HL-60 (cell line): ENCODE measurements at regions not wholly inside any gene's neighbourhood (a gene's known extent, or its start where the extent isn't known, plus 50 kb on each side); places are given as distances from the start of the nearest gene placed in this dataset.

Source experiments
- DNase-seq, 2 experiments: peaks; one replicate each; pipeline ENCODE4 v3.0.0-alpha.2; 2010 to 2020; ENCODE audit warnings: low read depth in 1 of 2, low spot score in 1 of 2
- H3K27ac ChIP-seq: fragments of 250-450 bp; sonication (Bioruptor Pico); replicated peaks from 2 replicates; pipeline ENCODE4 v1.5.1; 2020; ENCODE audit warnings: mild to moderate bottlenecking, moderate library complexity
- H3K27me3 ChIP-seq: fragments of 250-450 bp; sonication (Bioruptor Pico); 2 replicates; pipeline ENCODE4 v1.5.1; 2021; ENCODE audit warnings: mild to moderate bottlenecking, moderate library complexity; ENCODE audit not compliant: insufficient read depth, poor library complexity, severe bottlenecking
- H3K4me3 ChIP-seq: replicated peaks from 2 replicates; pipeline ENCODE4 v1.5.1; 2011; ENCODE audit warnings: mild to moderate bottlenecking, control low read depth, low read length; ENCODE audit not compliant: insufficient read depth
- CTCF ChIP-seq: IDR thresholded peaks from one replicate; pipeline ENCODE4 v1.5.1; 2011; ENCODE audit warnings: low read length, control low read depth, inconsistent platforms; ENCODE audit not compliant: insufficient read depth
- GABPA ChIP-seq: IDR thresholded peaks from 2 replicates; pipeline ENCODE4 v1.6.1; 2012; ENCODE audit warnings: low read depth
- POLR2AphosphoS5 ChIP-seq: IDR thresholded peaks from 2 replicates; pipeline ENCODE4 v1.6.1; 2012; ENCODE audit warnings: low read depth
- REST ChIP-seq: IDR thresholded peaks from 2 replicates; pipeline ENCODE4 v1.6.1; 2012; ENCODE audit warnings: low read depth; ENCODE audit not compliant: insufficient replicate concordance
- SPI1 ChIP-seq: IDR thresholded peaks from 2 replicates; pipeline ENCODE4 v1.6.1; 2012; ENCODE audit warnings: low read depth, mild to moderate bottlenecking, borderline replicate concordance

GRCh38 chr3:115436767-115437301 lies 186.5 kb upstream of the GAP43 start:
- no peak overlapping the region for H3K27ac ChIP-seq
- DNase-seq, result peak in 1 of 2 experiments; percentile 0
- TF ChIP-seq GABPA (no peak), REST (no peak)
- H3K4me3 ChIP-seq, result no peak overlapping the region
- H3K27me3 ChIP-seq, result no peaks in the 10 kb centered on the region

- no peak for DNase-seq
- H3K27ac ChIP-seq, result no peak overlapping the region
- TF ChIP-seq POLR2AphosphoS5 (no peak), REST (no peak), GABPA (no peak), SPI1 (no peak), CTCF (no peak)
- no peak overlapping the region for H3K4me3 ChIP-seq
- no peaks in the 10 kb centered on the region for H3K27me3 ChIP-seq
Observed at GRCh38 chr3:115438799-115439198, 184.5 kb upstream of the GAP43 start.

- H3K4me3 ChIP-seq, result no peak overlapping the region
- DNase-seq, result no peak
- H3K27ac ChIP-seq, result no peak overlapping the region
- H3K27me3 ChIP-seq, result no peaks in the 10 kb centered on the region
- no peak for TF ChIP-seq CTCF
- no peak for TF ChIP-seq POLR2AphosphoS5
- no peak for TF ChIP-seq SPI1
- no peak for TF ChIP-seq REST
- no peak for TF ChIP-seq GABPA
Observed at GRCh38 chr3:115445559-115445958, 177.8 kb upstream of the GAP43 start.

- H3K27me3 ChIP-seq, result no peaks in the 10 kb centered on the region
Observed at GRCh38 chr3:115448851-115449250, 174.5 kb upstream of the GAP43 start.

More at GRCh38 chr3:115448851-115449250, 174.5 kb upstream of the GAP43 start:
- no peak for DNase-seq
- no peak overlapping the region for H3K4me3 ChIP-seq
- no peak overlapping the region for H3K27ac ChIP-seq
- TF ChIP-seq GABPA (no peak), CTCF (no peak), REST (no peak), SPI1 (no peak), POLR2AphosphoS5 (no peak)
